Kidney (tissue), 13 donors: ENCODE measurements at regions not wholly inside any gene's neighbourhood (a gene's known extent, or its start where the extent isn't known, plus 50 kb on each side); places are given as distances from the start of the nearest gene placed in this dataset.

Experiments used
- DNase-seq, 5 donors: peaks; one replicate each; pipeline ENCODE4 v3.0.0-alpha.2; 2013 to 2020
- FAIRE-seq: peaks from 2 replicates; lab custom pipeline; 2012; peaks lifted over from hg19 to GRCh38; lab: Jason Lieb, UNC
- H3K27ac ChIP-seq, 2 donors: one replicate each; pipeline ENCODE4 v1.7.0; 2013; ENCODE audit warnings: low read depth in 2 of 2, low read length in 2 of 2, inconsistent platforms in 1 of 2
- H3K27me3 ChIP-seq: one replicate; pipeline ENCODE4 v1.7.1; 2013; ENCODE audit warnings: low read length, inconsistent platforms; ENCODE audit not compliant: control insufficient read depth, insufficient read depth
- H3K36me3 ChIP-seq, 3 donors: one replicate each; pipeline versions ENCODE4 v1.7.0 to v1.7.1; 2013; ENCODE audit warnings: low read length in 3 of 3, control low read depth in 1 of 3, inconsistent platforms in 1 of 3; ENCODE audit not compliant: insufficient read depth in 3 of 3, control insufficient read depth in 2 of 3
- H3K4me1 ChIP-seq, 3 donors: one replicate each; pipeline versions ENCODE4 v1.7.0 to v1.7.1; 2013; ENCODE audit warnings: low read length in 3 of 3, inconsistent platforms in 1 of 3, low read depth in 1 of 3; ENCODE audit not compliant: control insufficient read depth in 2 of 3, insufficient read depth in 2 of 3
- H3K4me3 ChIP-seq, 3 donors: one replicate each; pipeline versions ENCODE4 v1.7.0 to v1.8.1; 2013; ENCODE audit warnings: low read length in 3 of 3, control low read depth in 1 of 3, inconsistent platforms in 1 of 3
- H3K9ac ChIP-seq, 3 donors: one replicate each; pipeline versions ENCODE4 v1.7.0 to v1.7.1; 2013; ENCODE audit warnings: low read length in 3 of 3, control low read depth in 1 of 3, inconsistent platforms in 1 of 3
- H3K9me3 ChIP-seq, 3 donors: one replicate each; pipeline versions ENCODE4 v1.7.0 to v1.7.1; 2013; ENCODE audit warnings: low read length in 3 of 3, control low read depth in 1 of 3, inconsistent platforms in 1 of 3; ENCODE audit not compliant: control insufficient read depth in 2 of 3, insufficient read depth in 1 of 3
- intact Hi-C: fragments of 100-400 bp; cut with DNase I; formaldehyde crosslinking; loops from one replicate; pipeline ENCODE4 v1.11.1; 2022
- TF ChIP-seq, protein P1 (sequence below): IDR thresholded peaks from 3 replicates; pipeline ENCODE4 v1.5.1; 2012; ENCODE audit warnings: mild to moderate bottlenecking, moderate library complexity, borderline replicate concordance; ENCODE audit not compliant: insufficient read depth; ENCODE audit errors: extremely low read depth
- donor health status: control.
- donor health status: control.
- donor health status: control.
- donor health status: control.
- donor health status: control.
- donor health status: DM: yes; HTN: yes; CAD: no.
- donor health status: Normal renal cell carcinoma (clear cell type).

DNA sequence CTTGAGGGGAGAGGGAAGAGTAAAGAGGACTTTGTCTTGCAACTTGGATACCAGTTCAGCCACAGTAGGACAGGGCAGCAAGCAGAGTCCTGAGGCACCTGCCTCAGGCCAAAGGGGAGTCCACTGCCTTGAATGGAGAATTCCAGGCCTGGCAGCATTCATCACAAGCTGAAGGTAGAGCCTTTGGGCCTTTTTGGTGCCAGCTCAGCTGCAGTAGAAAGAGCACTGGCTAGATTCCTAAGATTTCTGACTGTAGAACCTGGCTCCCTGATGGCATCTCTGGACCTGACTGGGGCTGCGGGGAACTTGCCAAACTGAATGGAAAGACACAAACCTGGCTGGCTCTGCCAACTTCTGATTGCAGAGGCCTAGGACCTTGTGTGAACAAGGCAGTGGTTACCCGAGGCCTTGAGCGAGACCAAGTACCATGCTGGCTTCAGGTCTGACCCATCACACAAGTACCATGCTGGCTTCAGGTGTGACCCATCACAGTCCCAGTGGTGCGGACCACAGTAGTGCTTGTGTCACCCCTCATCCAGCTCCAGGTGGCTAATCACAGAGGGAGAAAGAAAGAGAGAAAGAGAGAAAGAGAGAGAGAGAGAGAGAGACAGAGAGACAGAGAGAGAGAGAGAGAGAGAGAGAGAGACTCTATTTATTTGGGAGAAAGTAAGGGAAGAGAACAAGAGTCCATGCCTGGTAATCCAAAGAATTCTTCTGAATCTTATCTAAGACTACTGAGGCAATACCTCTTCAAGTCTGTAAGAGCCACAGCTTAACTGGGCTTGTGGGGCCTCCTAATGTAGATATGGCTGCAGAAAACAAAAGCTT, 137.6 kb upstream of the SPIN4 start:
- TF ChIP-seq, protein P1, sequence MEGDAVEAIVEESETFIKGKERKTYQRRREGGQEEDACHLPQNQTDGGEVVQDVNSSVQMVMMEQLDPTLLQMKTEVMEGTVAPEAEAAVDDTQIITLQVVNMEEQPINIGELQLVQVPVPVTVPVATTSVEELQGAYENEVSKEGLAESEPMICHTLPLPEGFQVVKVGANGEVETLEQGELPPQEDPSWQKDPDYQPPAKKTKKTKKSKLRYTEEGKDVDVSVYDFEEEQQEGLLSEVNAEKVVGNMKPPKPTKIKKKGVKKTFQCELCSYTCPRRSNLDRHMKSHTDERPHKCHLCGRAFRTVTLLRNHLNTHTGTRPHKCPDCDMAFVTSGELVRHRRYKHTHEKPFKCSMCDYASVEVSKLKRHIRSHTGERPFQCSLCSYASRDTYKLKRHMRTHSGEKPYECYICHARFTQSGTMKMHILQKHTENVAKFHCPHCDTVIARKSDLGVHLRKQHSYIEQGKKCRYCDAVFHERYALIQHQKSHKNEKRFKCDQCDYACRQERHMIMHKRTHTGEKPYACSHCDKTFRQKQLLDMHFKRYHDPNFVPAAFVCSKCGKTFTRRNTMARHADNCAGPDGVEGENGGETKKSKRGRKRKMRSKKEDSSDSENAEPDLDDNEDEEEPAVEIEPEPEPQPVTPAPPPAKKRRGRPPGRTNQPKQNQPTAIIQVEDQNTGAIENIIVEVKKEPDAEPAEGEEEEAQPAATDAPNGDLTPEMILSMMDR = no peak
- no peaks in the 10 kb centered on the region for H3K36me3 ChIP-seq
- intact Hi-C loops = no loop called here
- H3K9me3 ChIP-seq = peaks cover 0 to 2% (median 0%) of the 10 kb centered on the region in 3 donors
- FAIRE-seq = no peak
- no peaks in the 10 kb centered on the region for H3K27me3 ChIP-seq
- H3K4me1 ChIP-seq = peaks cover 0 to 4% (median 3%) of the 10 kb centered on the region in 3 donors
- no peak overlapping the region for H3K4me3 ChIP-seq
- H3K27ac ChIP-seq = no peak overlapping the region
- no peak for DNase-seq
- no peak overlapping the region for H3K9ac ChIP-seq

DNA sequence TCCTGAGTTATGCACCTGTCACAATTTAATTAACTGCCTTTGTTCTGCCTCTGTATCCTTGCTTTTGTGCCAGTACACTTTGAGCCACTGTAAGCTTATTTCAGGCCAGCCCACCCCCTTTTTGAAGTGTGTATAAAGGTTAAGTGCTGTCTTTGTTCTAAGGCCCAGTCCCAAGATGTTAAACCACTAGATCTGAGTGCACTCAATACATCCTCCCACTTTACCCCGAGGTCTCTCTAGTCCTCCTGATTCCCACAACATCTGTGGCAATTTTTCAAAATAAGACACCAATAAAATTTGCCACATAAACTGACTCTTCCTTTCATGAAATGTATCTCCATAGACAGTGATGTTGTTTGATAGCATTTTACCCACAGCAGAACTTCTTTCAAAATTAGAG, 124.1 kb upstream of the SPIN4 start:
- Histone ChIP-seq H3K27me3 (no peaks in the 10 kb centered on the region), H3K9ac (no peak overlapping the region), H3K9me3 (peaks cover 2 to 7% (median 3%) of the 10 kb centered on the region in 3 donors), H3K27ac (no peak overlapping the region), H3K4me1 (no peaks in the 10 kb centered on the region), H3K36me3 (no peaks in the 10 kb centered on the region), H3K4me3 (no peak overlapping the region)
- DNase-seq (no peak), FAIRE-seq (no peak)
- intact Hi-C loops = no loop called here
- TF ChIP-seq, protein P1 = no peak

DNA sequence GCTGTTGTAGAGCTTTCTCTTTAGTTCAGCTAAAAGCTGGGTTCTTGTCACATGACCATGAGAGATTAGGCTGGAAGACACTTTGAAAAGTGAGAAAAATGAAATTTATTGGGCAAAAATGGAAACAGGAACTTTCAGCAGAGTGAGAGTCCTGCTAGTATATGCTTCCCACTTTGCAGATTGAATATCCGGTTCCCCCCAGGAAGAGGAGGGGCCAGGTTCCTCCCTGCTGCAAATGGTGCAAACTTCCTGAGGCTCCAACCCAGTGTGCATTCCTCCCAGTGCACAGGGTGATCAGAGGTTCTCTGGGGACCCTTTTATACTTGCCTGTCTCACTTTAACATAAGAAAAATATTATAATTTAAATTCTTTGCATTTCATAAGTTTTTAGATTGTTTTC, 119.9 kb upstream of the SPIN4 start:
- FAIRE-seq = no peak
- H3K9me3 ChIP-seq = peaks cover 2 to 7% (median 3%) of the 10 kb centered on the region in 3 donors

More for the DNA sequence above, 119.9 kb upstream of the SPIN4 start:
- H3K4me1 ChIP-seq = no peaks in the 10 kb centered on the region
- TF ChIP-seq, protein P1 = no peak
- no peak overlapping the region for H3K9ac ChIP-seq
- H3K4me3 ChIP-seq = no peak overlapping the region
- H3K27ac ChIP-seq = no peak overlapping the region
- intact Hi-C loops = no loop called here
- no peaks in the 10 kb centered on the region for H3K36me3 ChIP-seq
- H3K27me3 ChIP-seq = no peaks in the 10 kb centered on the region
- DNase-seq = no peak
